OCI-M1 (cell line): ENCODE measurements at regions not wholly inside any gene's neighbourhood (a gene's known extent, or its start where the extent isn't known, plus 50 kb on each side); places are given as distances from the start of the nearest gene placed in this dataset.

ENCODE experiments used
- DNase-seq: peaks from one replicate; lab custom pipeline; 2025; lab: John Stamatoyannopoulos, UW

DNA sequence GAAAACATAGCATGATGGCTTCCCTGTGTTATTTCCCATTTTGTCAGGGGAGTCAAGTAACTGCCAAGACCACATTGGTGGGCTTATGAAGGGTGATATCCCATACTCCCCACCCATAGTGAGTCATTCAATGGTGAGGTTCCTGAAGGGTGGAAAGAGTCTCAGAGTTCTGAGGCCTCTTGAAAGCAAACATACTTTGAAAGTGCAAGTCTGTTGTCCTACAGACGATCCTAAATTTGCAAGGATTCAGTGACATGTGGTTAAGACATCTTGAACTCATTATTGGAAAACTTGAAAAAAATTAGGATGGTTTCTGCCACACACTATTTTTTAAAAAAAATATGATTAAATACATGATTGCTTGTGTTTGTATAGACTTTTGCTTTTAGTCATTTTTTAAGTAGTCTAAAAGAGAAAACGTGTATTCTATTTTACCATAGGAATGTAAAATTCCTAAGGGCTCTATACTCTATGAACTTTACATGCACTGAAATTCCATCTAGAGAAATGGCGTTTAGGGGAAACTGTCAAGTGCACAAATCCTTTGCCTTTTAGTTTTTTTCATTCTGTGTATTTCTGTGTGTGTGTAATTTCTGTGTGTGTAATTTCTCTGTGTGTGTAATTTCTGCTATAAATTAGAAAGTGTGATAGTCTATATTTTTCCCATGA lies 225.5 kb upstream of the ADAMTS5 start:
- no peak for DNase-seq

DNA sequence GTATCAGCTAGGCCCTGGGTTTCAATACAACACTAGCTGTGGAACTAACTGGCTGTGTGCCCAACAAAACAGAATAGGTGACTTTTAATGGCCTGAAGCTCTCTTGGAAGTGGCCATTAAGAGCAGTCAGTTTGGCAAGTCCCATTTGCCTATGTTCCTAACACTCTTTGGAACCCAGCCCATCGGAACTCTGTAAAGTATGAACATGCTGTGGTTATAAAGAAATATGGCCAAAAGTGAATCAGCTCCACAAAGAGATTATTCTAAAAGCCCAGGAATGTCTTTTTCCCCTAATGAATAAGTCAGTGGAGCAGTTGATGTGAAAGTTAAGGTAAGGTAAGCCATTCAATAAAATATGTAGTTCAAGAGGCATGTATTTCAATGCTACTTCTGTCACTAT lies 223.7 kb upstream of the ADAMTS5 start:
- DNase-seq, result no peak

DNA sequence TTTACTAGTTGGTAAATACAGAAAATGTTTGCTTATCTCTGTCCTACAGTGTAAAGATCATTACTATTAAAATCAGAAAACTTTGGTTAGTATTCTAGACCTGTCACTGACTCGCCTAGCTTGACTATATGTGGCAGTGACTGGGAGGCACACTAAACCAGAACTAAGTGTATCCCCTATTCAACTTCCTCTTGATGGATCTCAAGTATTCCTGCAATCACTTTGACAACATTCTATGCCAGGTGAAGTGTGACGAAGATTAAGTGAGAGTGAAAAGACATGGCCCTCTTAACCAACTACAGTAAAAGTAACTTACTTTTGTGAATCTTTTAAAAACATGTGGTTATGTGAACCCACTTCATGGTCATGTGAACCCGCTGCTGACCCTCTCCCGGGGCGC lies 223.0 kb upstream of the ADAMTS5 start:
- DNase-seq, result no peak

DNA sequence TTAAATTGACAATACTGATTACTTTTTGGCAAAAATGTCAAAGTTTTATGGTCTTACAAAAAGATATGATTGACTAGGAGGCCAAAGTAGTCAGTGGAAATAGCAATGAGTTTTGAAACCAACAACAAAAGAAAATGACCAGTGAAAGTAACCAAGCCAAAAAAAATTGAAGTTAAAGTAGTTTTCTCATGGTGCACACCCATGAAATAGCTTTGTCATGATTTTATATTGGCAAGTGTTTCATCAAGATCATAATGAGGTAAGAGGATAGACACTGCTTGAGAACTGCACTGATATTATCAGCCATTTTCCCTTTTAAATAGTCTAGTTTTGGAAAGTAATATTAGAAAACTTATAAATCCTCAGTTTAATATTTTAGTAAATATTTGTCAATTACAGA lies 206.2 kb upstream of the ADAMTS5 start:
- no peak for DNase-seq

DNA sequence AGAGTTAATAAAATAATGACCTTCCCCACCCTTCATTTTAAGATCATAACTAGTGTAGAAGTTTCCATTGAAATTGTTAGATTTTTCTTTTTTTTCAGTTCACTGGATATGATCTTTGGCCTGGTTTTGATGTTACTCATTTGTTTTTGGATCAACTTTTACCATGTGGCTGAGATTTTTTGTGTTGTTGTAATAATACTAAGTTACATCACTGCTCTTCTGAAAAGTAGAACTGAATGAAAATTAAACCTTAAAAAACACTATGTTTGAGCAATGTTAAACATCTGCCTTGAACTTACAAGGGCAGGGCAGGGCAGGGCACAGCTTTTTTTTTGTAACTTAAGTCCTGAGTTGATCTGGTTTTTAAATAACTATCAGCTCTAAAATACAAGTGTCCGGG lies 204.8 kb upstream of the ADAMTS5 start:
- no peak for DNase-seq

DNA sequence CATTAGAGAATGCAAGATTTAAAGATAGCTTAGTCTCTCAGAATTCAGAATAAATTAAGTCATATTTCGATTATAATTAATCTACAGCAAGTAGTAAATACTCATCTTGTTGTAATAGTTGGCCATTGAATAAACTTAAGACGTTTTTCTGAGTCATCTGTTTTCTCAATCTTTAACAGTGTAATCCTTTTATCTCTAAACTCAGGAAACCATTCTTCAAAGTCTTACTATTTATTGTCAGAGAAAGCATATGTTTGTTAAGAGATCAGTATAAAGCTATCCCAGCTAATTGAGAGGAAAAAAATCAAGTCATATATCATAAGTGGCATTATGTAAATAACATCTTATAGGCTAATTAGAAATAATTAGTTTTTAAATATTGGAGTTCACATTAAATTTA lies 201.2 kb upstream of the ADAMTS5 start:
- DNase-seq, result no peak

DNA sequence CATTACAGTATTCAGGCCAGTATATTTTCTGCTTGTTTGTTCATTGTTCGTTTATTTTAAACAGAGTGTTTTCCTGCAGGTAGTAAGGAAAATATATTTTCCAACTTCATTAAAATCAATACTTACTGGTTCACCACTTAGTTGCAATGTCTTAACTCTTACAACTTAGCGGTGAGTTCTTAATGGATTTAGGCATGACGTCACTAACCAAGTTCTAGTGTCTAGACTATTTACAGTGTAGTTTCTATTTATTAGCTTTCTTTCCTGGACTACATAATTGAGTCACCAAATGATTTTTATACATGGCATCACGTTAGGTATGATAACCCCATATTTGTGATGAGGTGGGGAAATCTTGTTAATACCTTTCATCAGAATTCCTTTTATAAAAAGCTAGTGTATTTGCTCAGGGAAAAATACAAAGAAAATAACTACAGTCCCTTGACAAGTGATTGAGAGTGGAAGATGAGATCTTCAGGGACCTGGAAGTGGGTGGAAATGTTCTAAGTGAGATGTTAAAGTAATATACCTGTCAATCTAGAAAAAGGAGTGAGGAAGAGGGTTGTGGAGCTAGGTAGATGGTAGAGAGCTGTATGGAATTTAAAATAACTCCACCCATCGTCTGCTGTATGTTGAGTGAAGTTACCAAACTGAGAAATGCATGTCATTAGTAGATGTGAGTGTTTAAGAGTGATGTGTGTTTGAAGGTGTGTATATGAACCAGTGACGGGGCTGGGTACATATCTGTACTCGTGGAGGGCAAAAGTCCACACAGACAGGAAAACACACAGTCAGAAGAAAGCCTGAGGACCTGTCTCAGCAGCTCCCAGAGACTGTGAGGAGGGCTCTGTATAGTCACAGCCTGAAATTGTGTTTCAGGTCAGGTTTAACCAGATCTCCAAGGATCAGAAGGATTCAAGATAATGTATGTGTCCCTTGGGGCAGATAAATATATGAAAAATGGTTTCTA lies 197.6 kb upstream of the ADAMTS5 start:
- DNase-seq, result no peak

DNA sequence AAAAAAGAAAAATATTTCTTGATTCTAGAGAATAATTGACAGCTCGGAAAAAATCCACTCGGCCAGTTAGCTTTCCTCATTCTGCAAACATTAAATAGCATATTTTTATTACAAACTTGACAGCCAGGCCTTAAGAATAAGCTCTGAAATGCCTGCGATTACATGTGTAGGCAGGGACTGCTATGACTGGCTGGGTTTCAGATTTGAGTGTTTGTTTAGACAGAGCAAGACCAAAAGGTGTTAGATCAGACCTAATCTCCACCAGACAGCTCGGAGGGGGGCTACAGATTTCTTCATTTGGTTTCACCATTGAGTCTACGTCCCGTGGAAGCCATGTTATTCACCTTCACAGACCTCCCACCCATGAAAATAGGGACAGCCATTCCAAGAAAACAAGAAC lies 192.1 kb upstream of the ADAMTS5 start:
- no peak for DNase-seq

DNA sequence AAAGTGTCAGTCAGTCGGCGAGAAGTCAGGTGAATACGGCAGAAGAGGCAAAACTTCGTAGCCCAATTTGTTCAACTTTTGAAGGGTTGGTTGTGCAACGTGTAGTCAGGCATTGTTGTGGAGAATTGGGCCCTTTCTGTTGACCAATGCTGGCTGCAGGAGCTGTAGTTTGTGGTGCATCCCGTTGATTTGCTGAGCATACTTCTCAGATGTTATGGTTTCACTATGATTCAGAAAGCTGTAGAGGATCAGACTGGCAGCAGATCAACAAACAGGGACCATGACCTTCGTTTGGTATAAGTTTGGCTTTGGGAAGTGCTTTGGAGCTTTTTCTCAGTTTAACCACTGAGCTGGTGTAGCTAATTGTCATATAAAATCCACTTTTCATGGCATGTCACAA lies 190.2 kb upstream of the ADAMTS5 start:
- DNase-seq, result no peak

DNA sequence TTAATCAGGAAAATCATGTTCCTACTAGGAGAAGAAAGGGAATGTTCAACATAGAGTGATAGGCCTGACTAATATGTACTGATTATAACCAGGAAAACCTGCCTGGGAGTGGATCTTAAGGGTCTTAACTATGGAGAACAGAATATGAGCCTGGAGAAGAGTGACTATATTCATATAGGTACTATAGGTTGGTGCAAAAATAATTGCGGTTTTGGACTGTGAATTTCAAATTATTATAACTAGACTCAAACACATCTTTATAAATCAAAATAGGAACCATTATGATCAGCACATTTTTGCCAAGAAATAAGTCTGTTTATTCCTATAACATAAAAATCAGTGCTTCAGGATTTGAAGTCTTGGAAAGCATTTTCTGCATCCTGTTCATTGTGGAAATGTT lies 189.8 kb upstream of the ADAMTS5 start:
- no peak for DNase-seq

DNA sequence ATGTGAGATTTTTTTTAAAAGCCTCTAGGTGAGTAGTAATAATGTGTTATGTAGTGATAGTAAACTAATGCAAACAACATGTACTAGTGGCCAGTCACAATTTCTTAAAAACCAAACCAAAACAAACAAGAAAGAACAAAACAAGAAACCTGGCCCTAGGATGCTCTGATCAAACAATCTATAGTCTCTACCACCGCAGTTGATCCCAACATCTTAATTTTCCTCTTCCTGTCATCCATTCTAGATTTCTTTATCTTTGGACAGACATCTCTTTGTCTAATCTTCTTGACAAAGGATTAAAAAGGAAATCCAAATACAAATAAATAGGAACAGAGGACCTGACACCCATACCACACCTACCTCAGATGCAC lies 188.2 kb upstream of the ADAMTS5 start:
- DNase-seq, result no peak

DNA sequence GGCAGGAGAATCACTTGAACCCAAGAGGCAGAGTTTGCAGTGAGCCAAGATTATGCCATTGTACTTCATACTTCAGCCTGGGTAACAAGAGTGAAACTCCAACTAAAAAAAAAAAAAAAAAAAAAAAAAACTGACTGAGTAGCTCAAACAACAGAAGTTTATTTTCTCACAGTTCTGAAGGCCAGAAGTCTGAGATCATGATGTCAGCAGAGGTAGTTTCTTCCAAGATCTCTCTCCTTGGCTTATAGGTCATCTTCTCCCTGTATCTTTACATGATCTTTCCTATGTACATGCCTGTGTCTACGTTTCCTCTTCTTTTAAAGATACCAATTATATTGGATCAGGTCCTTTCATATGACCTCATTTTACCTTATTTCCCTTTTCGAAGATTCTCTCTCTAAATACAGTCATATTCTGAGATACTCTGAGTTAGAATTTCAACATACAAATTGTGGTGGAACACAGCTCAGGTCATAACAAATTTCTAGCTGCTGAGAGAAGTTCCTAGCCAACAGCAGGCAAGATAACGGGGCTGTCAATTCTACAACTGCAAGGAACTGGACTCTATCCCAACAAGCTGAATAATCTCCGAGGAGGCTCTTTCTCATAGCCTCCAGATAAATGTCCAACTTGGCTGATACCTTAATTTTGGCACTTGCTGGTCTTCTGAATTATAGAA lies 187.7 kb upstream of the ADAMTS5 start:
- DNase-seq, result no peak

DNA sequence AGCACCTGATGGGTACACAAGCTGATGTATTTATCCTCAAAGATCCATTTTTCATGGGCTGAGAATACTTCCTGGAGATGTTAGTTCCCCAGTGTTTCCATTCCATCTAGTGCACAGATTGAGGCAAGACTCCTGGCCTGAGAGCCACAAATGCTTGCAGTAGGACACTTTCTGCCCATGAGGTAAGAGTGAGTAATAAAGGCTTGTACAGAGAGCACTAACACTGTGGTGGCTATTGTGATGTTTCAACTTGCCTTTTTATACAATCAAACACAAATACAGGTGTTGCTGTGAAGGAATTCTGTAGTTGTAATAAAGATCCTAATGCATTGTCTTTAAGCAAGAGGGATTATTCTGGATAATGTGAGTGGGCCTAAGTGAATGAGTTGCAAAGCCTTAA lies 186.1 kb upstream of the ADAMTS5 start:
- DNase-seq, result no peak

DNA sequence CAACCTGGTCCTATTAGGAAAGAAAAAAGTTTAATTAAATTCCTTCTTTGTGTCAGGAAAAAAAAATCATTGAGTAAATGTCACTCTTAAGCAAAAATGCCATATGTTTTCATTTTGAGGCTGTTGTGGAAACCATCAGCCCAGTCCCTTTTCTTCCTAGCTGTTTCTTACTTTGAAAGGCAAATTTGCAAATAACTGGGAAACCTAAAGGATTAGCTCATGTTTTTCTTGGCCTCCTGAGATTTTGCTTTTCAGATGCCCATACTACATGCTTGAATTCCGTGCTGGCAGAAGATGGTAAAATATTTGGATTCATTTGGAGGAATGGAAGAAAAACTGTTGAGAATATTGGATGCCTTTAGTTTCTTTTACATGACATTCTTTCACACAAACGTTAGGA lies 182.1 kb upstream of the ADAMTS5 start:
- DNase-seq, result no peak

DNA sequence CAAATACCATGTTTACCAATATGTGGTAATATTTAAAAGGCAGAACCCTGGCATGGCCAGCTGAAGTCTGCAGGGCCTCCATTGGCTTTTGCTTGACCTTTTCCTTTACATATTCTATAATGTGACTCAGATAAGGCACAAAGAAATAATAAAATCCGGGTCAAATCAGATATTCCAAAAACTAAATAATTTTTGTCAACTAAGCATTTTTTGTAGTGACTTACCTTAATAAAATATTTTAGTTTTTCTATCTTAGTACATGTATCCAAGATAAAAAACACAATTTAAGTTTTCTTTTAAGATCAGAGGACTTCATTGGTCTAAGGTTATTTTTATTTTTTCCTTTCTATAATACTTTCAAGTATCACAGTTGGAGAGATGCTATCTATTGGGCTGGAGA lies 179.4 kb upstream of the ADAMTS5 start:
- DNase-seq, result no peak

DNA sequence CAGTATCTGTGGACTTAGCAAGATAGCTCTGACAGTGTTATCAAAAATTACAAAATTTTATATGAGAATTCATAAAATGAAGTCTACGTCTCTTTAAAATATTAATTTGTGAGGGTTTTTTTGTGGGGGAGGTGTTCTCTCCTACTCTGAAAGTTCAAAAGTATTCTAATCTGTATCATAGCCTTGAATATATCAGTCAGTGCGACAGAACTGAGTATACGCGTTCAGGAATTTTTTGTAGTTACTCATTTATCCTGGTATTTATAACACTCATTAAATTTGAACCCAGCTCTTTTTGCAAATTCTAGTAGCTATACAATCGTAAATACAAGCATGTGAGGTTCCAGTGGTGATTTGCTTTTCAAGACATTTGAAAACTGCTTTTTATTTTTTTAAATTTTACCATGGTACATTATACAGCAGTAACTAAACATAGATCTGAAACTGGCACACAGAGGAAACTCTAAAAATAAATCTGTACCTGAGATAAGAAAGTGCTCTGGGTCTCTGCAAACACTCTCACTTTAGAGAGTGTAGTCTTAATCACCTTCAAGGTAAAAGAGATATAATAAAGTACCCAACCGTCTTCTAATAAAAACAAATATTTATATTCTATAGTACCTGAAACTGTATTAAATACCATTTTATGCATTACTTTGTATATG lies 178.4 kb upstream of the ADAMTS5 start:
- no peak for DNase-seq

DNA sequence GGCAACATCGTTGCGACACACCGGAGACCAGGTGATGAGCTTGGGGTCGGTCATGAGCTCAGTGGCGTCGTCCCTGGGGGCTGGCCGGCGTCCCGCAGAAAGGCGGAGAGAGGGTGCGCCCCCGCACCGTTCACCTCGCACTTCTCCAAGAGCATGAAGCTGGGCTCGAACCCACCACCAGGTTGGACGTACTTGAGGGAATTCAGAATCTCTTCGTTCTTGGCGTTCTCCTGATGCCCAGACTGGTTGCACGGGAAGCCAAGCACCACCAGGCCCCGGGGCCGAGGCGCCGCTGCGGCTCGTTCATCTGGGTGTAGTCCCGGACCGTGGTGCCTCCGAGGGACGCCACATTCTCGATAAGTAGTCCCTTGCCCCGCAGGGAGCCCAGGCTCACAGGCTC lies 176.6 kb upstream of the ADAMTS5 start:
- DNase-seq, result no peak

DNA sequence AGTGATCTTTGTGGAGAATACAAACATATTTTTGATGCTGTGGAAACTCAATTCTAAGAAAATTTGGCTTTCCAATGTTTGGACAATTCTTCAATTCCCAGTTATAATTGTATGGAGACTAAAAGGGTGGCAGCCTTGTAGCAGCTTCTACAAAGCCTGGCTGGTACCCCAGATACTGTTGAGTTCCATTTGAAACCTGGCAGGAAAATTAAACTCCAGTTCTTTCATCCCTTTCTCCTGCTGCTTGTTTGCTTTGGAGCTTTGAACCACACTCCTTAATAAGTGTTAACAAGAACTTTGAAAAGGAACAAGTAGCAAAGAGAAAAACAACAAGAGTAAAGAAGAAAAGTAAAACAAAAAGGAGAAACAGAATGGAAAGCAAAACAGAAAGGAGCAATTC lies 172.6 kb upstream of the ADAMTS5 start:
- no peak for DNase-seq

DNA sequence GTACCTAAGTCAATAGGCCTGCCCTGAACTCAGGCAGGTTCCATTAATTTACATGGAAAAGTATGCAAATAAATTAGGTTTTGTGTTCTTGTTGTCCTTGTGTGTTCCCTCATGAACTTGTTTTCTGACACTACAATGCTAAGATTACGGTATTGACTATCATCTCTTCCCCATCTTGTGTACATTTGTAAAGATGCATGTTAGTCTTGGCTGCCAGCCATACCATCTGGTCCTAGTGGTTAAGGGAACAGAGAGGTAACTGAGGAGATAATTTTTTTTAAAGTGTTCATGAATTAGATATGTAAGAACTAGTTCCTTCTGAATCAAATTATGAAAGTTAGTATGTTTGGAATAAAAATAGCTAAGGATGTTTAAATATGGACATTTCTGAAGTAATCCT lies 167.6 kb upstream of the ADAMTS5 start:
- DNase-seq, result peak; percentile 40

DNA sequence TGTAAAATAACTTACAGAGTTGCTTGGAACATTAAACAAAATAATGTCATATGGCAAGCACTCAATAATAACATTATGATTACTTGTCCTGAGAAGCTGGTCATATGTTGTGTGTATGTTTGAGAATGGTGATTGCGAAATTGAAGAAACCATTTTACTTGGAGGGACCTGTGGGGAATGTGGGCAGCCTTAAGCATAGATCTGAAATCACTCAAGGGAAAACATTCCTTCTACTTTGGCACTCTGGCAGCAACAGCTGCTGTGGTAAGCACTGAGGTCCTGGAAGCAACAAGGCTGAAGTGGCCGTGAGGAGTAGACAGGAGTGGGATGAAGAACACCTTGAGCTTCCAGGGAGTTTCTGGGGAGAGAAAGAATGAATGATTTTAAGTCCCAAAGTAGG lies 165.4 kb upstream of the ADAMTS5 start:
- no peak for DNase-seq

DNA sequence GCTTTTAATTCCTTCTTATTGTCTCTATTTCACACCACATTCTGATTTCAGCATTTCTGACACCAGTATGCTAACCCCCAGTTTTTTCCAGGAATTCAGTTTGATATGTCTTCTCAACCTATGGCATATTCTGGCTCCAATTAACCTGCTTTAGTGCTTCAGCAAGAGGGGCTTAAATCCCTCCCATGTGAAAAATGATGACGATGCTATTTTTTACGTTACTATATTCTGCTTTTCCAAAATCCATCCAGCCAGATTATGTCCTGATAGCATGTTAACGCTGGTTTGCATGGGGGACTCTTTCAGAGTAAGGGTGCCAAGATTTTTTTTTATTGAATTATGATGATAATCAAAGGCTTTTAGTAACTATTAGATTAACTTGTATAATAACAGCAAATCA lies 163.3 kb upstream of the ADAMTS5 start:
- no peak for DNase-seq

DNA sequence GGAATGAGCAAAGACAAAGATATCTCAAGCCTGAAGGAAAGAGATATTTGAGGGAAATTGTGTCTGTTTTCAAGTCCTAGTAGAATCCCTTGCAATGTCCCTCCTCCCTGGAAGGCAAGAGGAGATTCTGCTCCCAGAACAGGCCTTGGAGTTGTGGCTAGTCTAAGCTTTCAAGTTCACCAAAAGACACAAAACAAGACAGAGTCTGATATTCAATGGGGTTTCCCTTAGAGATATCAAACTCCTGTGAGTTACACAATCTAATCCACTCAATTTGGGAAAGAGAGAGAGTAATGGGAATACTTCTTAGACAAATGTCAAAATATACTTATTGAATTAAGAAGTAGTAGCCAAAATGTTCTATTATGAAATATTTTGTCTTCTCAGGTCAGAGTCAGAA lies 162.8 kb upstream of the ADAMTS5 start:
- no peak for DNase-seq

DNA sequence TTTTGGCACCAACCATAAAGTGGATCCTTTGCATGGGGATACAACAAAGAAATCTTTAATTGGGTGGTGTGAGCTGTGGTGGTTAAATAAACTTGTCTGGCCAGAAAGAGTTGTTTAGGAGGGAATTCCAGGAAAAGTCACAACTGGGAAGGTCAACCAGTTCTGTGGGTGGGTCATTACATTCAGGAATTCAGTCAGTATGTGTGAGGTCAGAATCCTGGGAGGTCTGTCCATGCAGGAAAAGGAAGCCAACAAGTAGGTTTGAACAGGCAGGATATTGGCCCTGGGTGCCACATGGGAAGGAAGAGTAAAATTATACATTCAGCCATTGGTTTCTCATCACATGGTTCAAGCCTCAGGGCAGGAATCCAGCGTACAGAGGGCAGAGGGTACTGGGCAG lies 162.3 kb upstream of the ADAMTS5 start:
- DNase-seq, result no peak
